ENCODE measurements at regions not wholly inside any gene's neighbourhood (a gene's known extent, or its start where the extent isn't known, plus 50 kb on each side); places are given as distances from the start of the nearest gene placed in this dataset.

- TF ChIP-seq POLR2A (IDR thresholded peaks at IDR 0.05): no peak
- no peak for TF ChIP-seq CTCF (IDR thresholded peaks at IDR 0.05)
Observed at GRCh38 chr2:7394195-7394594, 477.0 kb downstream of the RNF144A start.

All from heart left ventricle (tissue), 13 donors.